ENCODE measurements at regions not wholly inside any gene's neighbourhood (a gene's known extent, or its start where the extent isn't known, plus 50 kb on each side); places are given as distances from the start of the nearest gene placed in this dataset.

- Histone ChIP-seq H3K27me3 (no peaks in the 10 kb centered on the region), H3K36me3 (no peaks in the 10 kb centered on the region), H3K4me3 (ENCODE audit: low read depth, low read length) (no peak overlapping the region), H3K4me1 (peaks cover 8% of the 10 kb centered on the region), H3K9me3 (no peaks in the 10 kb centered on the region)
- no peak for DNase-seq
- no peak for TF ChIP-seq CTCF (IDR thresholded peaks at IDR 0.05; ENCODE audit: low read depth, low read length)
Measured at GRCh38 chr3:72101494-72101893, 316.5 kb upstream of the PROK2 start.

- Histone ChIP-seq H3K4me1 (peaks cover 8% of the 10 kb centered on the region), H3K27me3 (no peaks in the 10 kb centered on the region), H3K9me3 (no peaks in the 10 kb centered on the region), H3K4me3 (ENCODE audit: low read depth, low read length) (peak overlapping the region; percentile 66), H3K36me3 (no peaks in the 10 kb centered on the region)
- peak; percentile 91 for DNase-seq
- TF ChIP-seq CTCF (IDR thresholded peaks at IDR 0.05; ENCODE audit: low read depth, low read length) = no peak
Measured at GRCh38 chr3:72100601-72101187, 315.7 kb upstream of the PROK2 start.

- peak; percentile 80 for DNase-seq
- no peak for TF ChIP-seq CTCF (IDR thresholded peaks at IDR 0.05; ENCODE audit: low read depth, low read length)
- peaks cover 8% of the 10 kb centered on the region for H3K4me1 ChIP-seq
Measured at GRCh38 chr3:72100080-72100511, 315.1 kb upstream of the PROK2 start.

GRCh38 chr3:72099326-72100079 lies 314.6 kb upstream of the PROK2 start:
- Histone ChIP-seq H3K27me3 (no peaks in the 10 kb centered on the region), H3K36me3 (no peaks in the 10 kb centered on the region), H3K9me3 (no peaks in the 10 kb centered on the region), H3K4me1 (peaks cover 11% of the 10 kb centered on the region), H3K4me3 (ENCODE audit: low read depth, low read length) (peak overlapping the region; percentile 66)
- TF ChIP-seq CTCF (IDR thresholded peaks at IDR 0.05; ENCODE audit: low read depth, low read length) = no peak
- DNase-seq = peak; percentile 34

More at GRCh38 chr3:72100080-72100511, 315.1 kb upstream of the PROK2 start:
- H3K27me3 ChIP-seq = no peaks in the 10 kb centered on the region
- no peaks in the 10 kb centered on the region for H3K36me3 ChIP-seq
- peak overlapping the region; percentile 66 for H3K4me3 ChIP-seq (ENCODE audit: low read depth, low read length)
- no peaks in the 10 kb centered on the region for H3K9me3 ChIP-seq

- peaks cover 11% of the 10 kb centered on the region for H3K4me1 ChIP-seq
- no peaks in the 10 kb centered on the region for H3K27me3 ChIP-seq
- no peak for TF ChIP-seq CTCF (IDR thresholded peaks at IDR 0.05; ENCODE audit: low read depth, low read length)
- H3K4me3 ChIP-seq (ENCODE audit: low read depth, low read length) = no peak overlapping the region
- DNase-seq = no peak
- H3K9me3 ChIP-seq = no peaks in the 10 kb centered on the region
- H3K36me3 ChIP-seq = no peaks in the 10 kb centered on the region
Measured at GRCh38 chr3:72097053-72097452, 312.1 kb upstream of the PROK2 start.

GRCh38 chr3:72095521-72095920 lies 310.6 kb upstream of the PROK2 start:
- H3K4me3 ChIP-seq (ENCODE audit: low read depth, low read length) = no peak overlapping the region
- DNase-seq = peak; percentile 71
- no peak for TF ChIP-seq CTCF (IDR thresholded peaks at IDR 0.05; ENCODE audit: low read depth, low read length)
- H3K9me3 ChIP-seq = no peaks in the 10 kb centered on the region
- peaks cover 3% of the 10 kb centered on the region; the same call in 1 of the 2 replicates for H3K4me1 ChIP-seq
- no peaks in the 10 kb centered on the region for H3K36me3 ChIP-seq
- no peaks in the 10 kb centered on the region for H3K27me3 ChIP-seq

Measured in BE2C (cell line).